ENCODE measurements at regions not wholly inside any gene's neighbourhood (a gene's known extent, or its start where the extent isn't known, plus 50 kb on each side); places are given as distances from the start of the nearest gene placed in this dataset.
A peak's percentile ranks its signal among the peaks of the same experiment; 100 is the strongest.

- TF ChIP-seq POLR2AphosphoS5 (IDR thresholded peaks at IDR 0.05; ENCODE audit: low read depth) = no peak
- no peak for TF ChIP-seq ZNF462 (CRISPR knock-in tag; IDR thresholded peaks at IDR 0.05)
- no peak for TF ChIP-seq EZH2 (IDR thresholded peaks at IDR 0.05; ENCODE audit: low read depth, unreplicated experiment)
- TF ChIP-seq CREB1 (CRISPR knock-in tag; IDR thresholded peaks at IDR 0.05; ENCODE audit: low read depth) = no peak
- TF ChIP-seq ZNF331 (CRISPR knock-in tag; IDR thresholded peaks at IDR 0.05; ENCODE audit: low read depth) = no peak
- Mint-ChIP-seq H3K36me3 (ENCODE audit: low read depth) (no peaks in the 10 kb centered on the region), H3K4me1 (peaks cover 3% of the 10 kb centered on the region), H3K9me3 (no peaks in the 10 kb centered on the region), H3K4me3 (no peak overlapping the region), H3K27ac (no peak overlapping the region), H3K27me3 (ENCODE audit: insufficient read depth, low read depth, poor library complexity) (no peaks in the 10 kb centered on the region)
- H3K36me3 ChIP-seq (ENCODE audit: insufficient read depth) = no peaks in the 10 kb centered on the region
- no peaks in the 10 kb centered on the region for H3K79me2 ChIP-seq (replicated peaks; ENCODE audit: insufficient read depth)
- ATAC-seq (no peak), DNase-seq (ENCODE audit: low spot score) (no peak)
- no peaks in the 10 kb centered on the region for H3K9me2 ChIP-seq (ENCODE audit: insufficient read depth)
- no peak overlapping the region for H3K4me2 ChIP-seq
- H3K27ac ChIP-seq (ENCODE audit: low read depth) = no peak overlapping the region
- H3K4me1 ChIP-seq (ENCODE audit: insufficient read depth) = no peaks in the 10 kb centered on the region
- no peaks in the 10 kb centered on the region for H3F3A ChIP-seq (replicated peaks; ENCODE audit: low read depth)
- H4K20me1 ChIP-seq (replicated peaks; ENCODE audit: insufficient read depth) = no peaks in the 10 kb centered on the region
- no peaks in the 10 kb centered on the region for H3K27me3 ChIP-seq (ENCODE audit: insufficient read depth)
- no peak overlapping the region for H2AFZ ChIP-seq
- no peak overlapping the region for H3K4me3 ChIP-seq
Observed at GRCh38 chr3:117350371-117350770, 640.8 kb downstream of the TUSC7 start.

GRCh38 chr3:117355566-117355965 is 646.0 kb downstream of the TUSC7 start:
- Histone ChIP-seq H3K27ac (ENCODE audit: low read depth) (no peak overlapping the region), H3F3A (replicated peaks; ENCODE audit: low read depth) (no peaks in the 10 kb centered on the region), H4K20me1 (replicated peaks; ENCODE audit: insufficient read depth) (no peaks in the 10 kb centered on the region), H3K4me3 (no peak overlapping the region), H3K4me1 (ENCODE audit: insufficient read depth) (peaks cover 10% of the 10 kb centered on the region), H3K79me2 (replicated peaks; ENCODE audit: insufficient read depth) (no peaks in the 10 kb centered on the region), H3K4me2 (no peak overlapping the region), H3K27me3 (ENCODE audit: insufficient read depth) (no peaks in the 10 kb centered on the region), H3K9me2 (ENCODE audit: insufficient read depth) (no peaks in the 10 kb centered on the region; the same call in 1 of the 2 replicates), H3K36me3 (ENCODE audit: insufficient read depth) (no peaks in the 10 kb centered on the region), H2AFZ (no peak overlapping the region)
- Mint-ChIP-seq H3K36me3 (ENCODE audit: low read depth) (peaks cover 3% of the 10 kb centered on the region; the same call in 2 of the 3 replicates), H3K4me1 (peaks cover 23% of the 10 kb centered on the region), H3K9me3 (no peaks in the 10 kb centered on the region; the same call in 2 of the 3 replicates), H3K27ac (no peak overlapping the region), H3K4me3 (no peak overlapping the region), H3K27me3 (ENCODE audit: insufficient read depth, low read depth, poor library complexity) (no peaks in the 10 kb centered on the region)
- TF ChIP-seq ZNF114 (CRISPR knock-in tag; IDR thresholded peaks at IDR 0.05) (0 out of 2 replicates have a peak, but pooled peaks have one; percentile 60), STAT1 (IDR thresholded peaks at IDR 0.05; ENCODE audit: unreplicated experiment) (no peak), CTCF (conservative IDR thresholded peaks at IDR 0.05; ENCODE audit: low read depth in 2 of 2) (peak; percentile 58 to 73)
- peak; percentile 66 for DNase-seq (ENCODE audit: low spot score)
- ATAC-seq = peak; percentile 79

All from GM23338 (cell line).